ENCODE measurements at regions not wholly inside any gene's neighbourhood (a gene's known extent, or its start where the extent isn't known, plus 50 kb on each side); places are given as distances from the start of the nearest gene placed in this dataset.

DNA sequence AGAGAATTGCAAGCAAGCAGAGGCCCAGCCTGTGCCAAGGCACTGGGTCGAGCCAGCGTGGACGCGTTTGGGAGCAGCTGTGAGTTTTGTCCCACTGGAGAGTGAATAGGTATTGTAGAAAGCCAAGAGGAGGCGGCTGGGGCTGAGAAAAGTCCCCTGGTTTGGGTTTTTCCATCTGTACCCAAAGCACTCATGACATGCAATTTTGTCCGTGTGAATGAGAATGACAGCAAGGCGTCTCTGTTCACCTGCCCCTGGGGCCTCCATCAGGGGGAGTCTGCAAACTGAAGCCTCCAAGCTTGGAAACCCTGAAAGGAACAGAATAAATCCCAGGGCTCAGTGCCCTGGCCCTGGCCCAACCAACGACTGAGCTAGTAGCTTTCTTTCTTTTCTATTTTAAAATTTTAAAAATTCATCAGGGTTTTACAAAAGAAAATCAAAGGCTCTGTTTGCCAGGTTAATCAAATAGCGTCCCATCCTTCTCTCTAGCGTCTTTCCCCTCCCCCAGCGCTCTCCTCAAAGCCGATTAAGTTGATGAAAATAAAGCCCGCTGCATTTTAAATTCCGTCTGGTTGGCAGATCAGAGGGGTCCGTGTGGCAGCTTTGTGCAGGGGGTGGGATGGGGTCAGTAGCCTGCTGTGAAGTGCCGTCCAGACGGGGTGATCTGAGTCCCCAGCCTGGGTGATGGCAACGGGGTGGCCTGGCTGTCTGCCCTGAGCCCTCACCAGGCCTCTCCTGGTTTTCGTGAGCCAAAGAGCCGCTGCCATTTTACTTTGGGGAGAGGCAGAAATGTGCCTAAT is 171.0 kb downstream of the KATNIP start:
- H3K4me3 ChIP-seq (ENCODE audit: low read depth in 1 of 2, low read length in 2 of 2) = no peak overlapping the region
- H3K27ac ChIP-seq (ENCODE audit: low read depth in 2 of 2, low read length in 1 of 2) = peak overlapping the region; percentile 44 to 47
- H3K9me3 ChIP-seq (ENCODE audit: control insufficient read depth in 2 of 2, insufficient read depth in 1 of 2, low read depth in 1 of 2, low read length in 1 of 2) = no peaks in the 10 kb centered on the region
- WGBS, 2 donors = 60 to 68% methylated on average over 20 of the region's 20 CpGs
- no peaks in the 10 kb centered on the region for H3K27me3 ChIP-seq (ENCODE audit: control insufficient read depth in 1 of 2, insufficient read depth in 2 of 2, low read length in 2 of 2)
- H3K36me3 ChIP-seq (ENCODE audit: control insufficient read depth in 2 of 2, insufficient read depth in 2 of 2, low read length in 1 of 2) = peaks cover 0 to 8% of the 10 kb centered on the region in 2 donors
- peaks cover 6 to 26% of the 10 kb centered on the region in 2 donors for H3K4me1 ChIP-seq (ENCODE audit: control insufficient read depth in 2 of 2, insufficient read depth in 2 of 2, low read length in 1 of 2)

GRCh38 chr16:27721531-27722181 is 171.7 kb downstream of the KATNIP start:
- Histone ChIP-seq H3K4me3 (ENCODE audit: low read depth in 1 of 2, low read length in 2 of 2) (no peak overlapping the region), H3K27me3 (ENCODE audit: control insufficient read depth in 1 of 2, insufficient read depth in 2 of 2, low read length in 2 of 2) (no peaks in the 10 kb centered on the region), H3K4me1 (ENCODE audit: control insufficient read depth in 2 of 2, insufficient read depth in 2 of 2, low read length in 1 of 2) (peaks cover 6 to 26% of the 10 kb centered on the region in 2 donors), H3K27ac (ENCODE audit: low read depth in 2 of 2, low read length in 1 of 2) (peak overlapping the region; percentile 49 to 62), H3K36me3 (ENCODE audit: control insufficient read depth in 2 of 2, insufficient read depth in 2 of 2, low read length in 1 of 2) (peaks cover 0 to 9% of the 10 kb centered on the region in 2 donors), H3K9me3 (ENCODE audit: control insufficient read depth in 2 of 2, insufficient read depth in 1 of 2, low read depth in 1 of 2, low read length in 1 of 2) (no peaks in the 10 kb centered on the region)
- 67 to 70% methylated on average over 10 of the region's 10 CpGs for WGBS, 2 donors

GRCh38 chr16:27722207-27722606 is 172.3 kb downstream of the KATNIP start:
- Histone ChIP-seq H3K36me3 (ENCODE audit: control insufficient read depth in 2 of 2, insufficient read depth in 2 of 2, low read length in 1 of 2) (peaks cover 0 to 10% of the 10 kb centered on the region in 2 donors), H3K9me3 (ENCODE audit: control insufficient read depth in 2 of 2, insufficient read depth in 1 of 2, low read depth in 1 of 2, low read length in 1 of 2) (no peaks in the 10 kb centered on the region), H3K27me3 (ENCODE audit: control insufficient read depth in 1 of 2, insufficient read depth in 2 of 2, low read length in 2 of 2) (no peaks in the 10 kb centered on the region), H3K4me1 (ENCODE audit: control insufficient read depth in 2 of 2, insufficient read depth in 2 of 2, low read length in 1 of 2) (peaks cover 6 to 26% of the 10 kb centered on the region in 2 donors), H3K27ac (ENCODE audit: low read depth in 2 of 2, low read length in 1 of 2) (peak overlapping the region; percentile 49 to 62), H3K4me3 (ENCODE audit: low read depth in 1 of 2, low read length in 2 of 2) (no peak overlapping the region)
- 63 to 77% methylated on average over 1 of the region's 1 CpG for WGBS, 2 donors

- H3K9me3 ChIP-seq (ENCODE audit: control insufficient read depth in 2 of 2, insufficient read depth in 1 of 2, low read depth in 1 of 2, low read length in 1 of 2) = no peaks in the 10 kb centered on the region
- H3K27me3 ChIP-seq (ENCODE audit: control insufficient read depth in 1 of 2, insufficient read depth in 2 of 2, low read length in 2 of 2) = no peaks in the 10 kb centered on the region
- H3K27ac ChIP-seq (ENCODE audit: low read depth in 2 of 2, low read length in 1 of 2) = peak overlapping the region in 1 of 2 donors; percentile 76
- WGBS, 2 donors = 74 to 82% methylated on average over 7 of the region's 7 CpGs
- peaks cover 6 to 26% of the 10 kb centered on the region in 2 donors for H3K4me1 ChIP-seq (ENCODE audit: control insufficient read depth in 2 of 2, insufficient read depth in 2 of 2, low read length in 1 of 2)
- no peak overlapping the region for H3K4me3 ChIP-seq (ENCODE audit: low read depth in 1 of 2, low read length in 2 of 2)
- peaks cover 0 to 10% of the 10 kb centered on the region in 2 donors for H3K36me3 ChIP-seq (ENCODE audit: control insufficient read depth in 2 of 2, insufficient read depth in 2 of 2, low read length in 1 of 2)
Measured at GRCh38 chr16:27722892-27723450, 173.0 kb downstream of the KATNIP start.

- Histone ChIP-seq H3K4me1 (ENCODE audit: control insufficient read depth in 2 of 2, insufficient read depth in 2 of 2, low read length in 1 of 2) (peaks cover 6 to 26% of the 10 kb centered on the region in 2 donors), H3K27ac (ENCODE audit: low read depth in 2 of 2, low read length in 1 of 2) (peak overlapping the region; percentile 22 to 25), H3K36me3 (ENCODE audit: control insufficient read depth in 2 of 2, insufficient read depth in 2 of 2, low read length in 1 of 2) (peaks cover 0 to 10% of the 10 kb centered on the region in 2 donors), H3K27me3 (ENCODE audit: control insufficient read depth in 1 of 2, insufficient read depth in 2 of 2, low read length in 2 of 2) (no peaks in the 10 kb centered on the region), H3K9me3 (ENCODE audit: control insufficient read depth in 2 of 2, insufficient read depth in 1 of 2, low read depth in 1 of 2, low read length in 1 of 2) (no peaks in the 10 kb centered on the region), H3K4me3 (ENCODE audit: low read depth in 1 of 2, low read length in 2 of 2) (no peak overlapping the region)
- 65 to 70% methylated on average over 15 of the region's 15 CpGs for WGBS, 2 donors
Measured at GRCh38 chr16:27723711-27724481, 174.0 kb downstream of the KATNIP start.

GRCh38 chr16:27724482-27725235 is 174.7 kb downstream of the KATNIP start:
- Histone ChIP-seq H3K4me3 (ENCODE audit: low read depth in 1 of 2, low read length in 2 of 2) (no peak overlapping the region), H3K36me3 (ENCODE audit: control insufficient read depth in 2 of 2, insufficient read depth in 2 of 2, low read length in 1 of 2) (peaks cover 0 to 10% of the 10 kb centered on the region in 2 donors), H3K27ac (ENCODE audit: low read depth in 2 of 2, low read length in 1 of 2) (peak overlapping the region; percentile 25 to 51), H3K4me1 (ENCODE audit: control insufficient read depth in 2 of 2, insufficient read depth in 2 of 2, low read length in 1 of 2) (peaks cover 6 to 31% of the 10 kb centered on the region in 2 donors), H3K27me3 (ENCODE audit: control insufficient read depth in 1 of 2, insufficient read depth in 2 of 2, low read length in 2 of 2) (no peaks in the 10 kb centered on the region), H3K9me3 (ENCODE audit: control insufficient read depth in 2 of 2, insufficient read depth in 1 of 2, low read depth in 1 of 2, low read length in 1 of 2) (no peaks in the 10 kb centered on the region)
- WGBS, 2 donors = 41 to 43% methylated on average over 8 of the region's 8 CpGs

DNA sequence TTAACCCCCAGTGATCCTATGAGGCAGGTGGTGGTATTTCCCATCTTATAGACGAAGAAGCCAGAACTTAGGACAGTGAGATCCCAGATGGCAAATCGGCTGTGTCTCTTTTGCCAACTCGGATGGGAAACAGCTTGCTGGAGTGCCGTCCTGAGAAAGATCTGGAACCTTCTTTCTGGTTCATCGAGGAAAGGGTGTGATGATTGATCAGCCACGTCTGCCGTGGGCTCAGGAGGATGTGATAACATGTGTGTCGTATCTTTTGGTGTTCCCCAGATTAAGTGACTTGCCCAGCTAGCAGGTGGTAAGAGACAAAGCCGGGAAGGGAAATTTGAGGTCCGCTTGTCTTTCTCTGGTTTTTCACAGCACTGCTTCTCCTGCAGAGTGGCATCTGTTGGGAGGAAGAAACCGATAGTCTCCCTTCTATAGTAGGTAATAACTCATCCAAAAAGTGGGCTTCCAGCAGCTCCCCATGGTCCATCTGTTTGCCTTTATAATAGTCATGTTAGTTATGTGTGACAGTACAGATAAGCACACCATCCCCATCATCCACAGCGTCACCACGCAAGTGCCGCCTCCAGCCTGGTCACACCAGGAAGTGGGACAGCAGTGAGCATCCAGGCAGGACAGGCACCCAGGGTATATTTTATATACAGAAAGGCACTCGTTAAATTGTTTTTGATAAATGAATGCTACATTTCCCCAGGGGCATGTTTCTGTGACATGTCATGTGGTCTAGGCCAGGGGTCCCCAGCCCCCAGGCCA is 175.5 kb downstream of the KATNIP start:
- no peaks in the 10 kb centered on the region for H3K27me3 ChIP-seq (ENCODE audit: control insufficient read depth in 1 of 2, insufficient read depth in 2 of 2, low read length in 2 of 2)
- H3K4me3 ChIP-seq (ENCODE audit: low read depth in 1 of 2, low read length in 2 of 2) = no peak overlapping the region
- H3K9me3 ChIP-seq (ENCODE audit: control insufficient read depth in 2 of 2, insufficient read depth in 1 of 2, low read depth in 1 of 2, low read length in 1 of 2) = no peaks in the 10 kb centered on the region
- 92 to 95% methylated on average over 15 of the region's 15 CpGs for WGBS, 2 donors
- peaks cover 0 to 14% of the 10 kb centered on the region in 2 donors for H3K36me3 ChIP-seq (ENCODE audit: control insufficient read depth in 2 of 2, insufficient read depth in 2 of 2, low read length in 1 of 2)
- peaks cover 6 to 34% of the 10 kb centered on the region in 2 donors for H3K4me1 ChIP-seq (ENCODE audit: control insufficient read depth in 2 of 2, insufficient read depth in 2 of 2, low read length in 1 of 2)
- no peak overlapping the region for H3K27ac ChIP-seq (ENCODE audit: low read depth in 2 of 2, low read length in 1 of 2)

- 87% methylated on average over 11 of the region's 11 CpGs for WGBS, 2 donors
- peaks cover 0 to 23% of the 10 kb centered on the region in 2 donors for H3K36me3 ChIP-seq (ENCODE audit: control insufficient read depth in 2 of 2, insufficient read depth in 2 of 2, low read length in 1 of 2)
- no peak overlapping the region for H3K27ac ChIP-seq (ENCODE audit: low read depth in 2 of 2, low read length in 1 of 2)
- no peaks in the 10 kb centered on the region for H3K9me3 ChIP-seq (ENCODE audit: control insufficient read depth in 2 of 2, insufficient read depth in 1 of 2, low read depth in 1 of 2, low read length in 1 of 2)
- H3K4me1 ChIP-seq (ENCODE audit: control insufficient read depth in 2 of 2, insufficient read depth in 2 of 2, low read length in 1 of 2) = peaks cover 6 to 33% of the 10 kb centered on the region in 2 donors
- no peaks in the 10 kb centered on the region for H3K27me3 ChIP-seq (ENCODE audit: control insufficient read depth in 1 of 2, insufficient read depth in 2 of 2, low read length in 2 of 2)
- H3K4me3 ChIP-seq (ENCODE audit: low read depth in 1 of 2, low read length in 2 of 2) = no peak overlapping the region
Measured at GRCh38 chr16:27726621-27727261, 176.8 kb downstream of the KATNIP start.
